Fibroblast of skin of scalp (primary cell): ENCODE measurements at regions not wholly inside any gene's neighbourhood (a gene's known extent, or its start where the extent isn't known, plus 50 kb on each side); places are given as distances from the start of the nearest gene placed in this dataset.

Experiments used
- DNase-seq: peaks from one replicate; pipeline ENCODE4 v3.0.0-alpha.2; 2013

DNA sequence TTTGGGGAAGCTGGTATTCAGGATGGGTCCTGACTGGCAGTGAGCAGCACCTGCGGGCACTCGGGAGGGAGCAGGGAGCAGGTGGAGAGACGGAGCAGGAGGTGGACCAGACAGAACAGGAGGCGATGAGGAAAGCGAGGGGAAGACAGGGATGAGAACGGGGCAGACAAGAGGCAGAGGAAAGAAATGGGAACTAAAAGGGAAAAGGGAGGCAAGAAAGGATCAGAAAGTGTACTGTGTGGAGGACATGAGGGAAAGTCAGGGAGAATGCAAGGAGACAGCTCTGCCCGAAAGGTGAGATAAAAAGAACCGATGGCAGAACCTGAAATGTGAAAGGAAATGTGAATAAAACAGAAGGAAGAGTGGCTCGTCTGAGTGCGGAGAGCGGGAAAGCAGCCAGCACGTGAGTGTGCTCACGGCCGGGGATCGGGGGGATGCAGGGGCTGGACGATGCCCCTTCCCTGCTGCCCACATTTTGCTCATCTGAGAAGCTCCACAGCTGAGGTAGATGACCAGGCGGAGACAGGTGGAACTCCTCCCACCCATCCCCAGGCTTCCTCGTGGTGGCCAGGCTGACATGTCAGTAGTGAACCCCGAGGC, 494.4 kb upstream of the B3GAT1 start:
- DNase-seq, result no peak

DNA sequence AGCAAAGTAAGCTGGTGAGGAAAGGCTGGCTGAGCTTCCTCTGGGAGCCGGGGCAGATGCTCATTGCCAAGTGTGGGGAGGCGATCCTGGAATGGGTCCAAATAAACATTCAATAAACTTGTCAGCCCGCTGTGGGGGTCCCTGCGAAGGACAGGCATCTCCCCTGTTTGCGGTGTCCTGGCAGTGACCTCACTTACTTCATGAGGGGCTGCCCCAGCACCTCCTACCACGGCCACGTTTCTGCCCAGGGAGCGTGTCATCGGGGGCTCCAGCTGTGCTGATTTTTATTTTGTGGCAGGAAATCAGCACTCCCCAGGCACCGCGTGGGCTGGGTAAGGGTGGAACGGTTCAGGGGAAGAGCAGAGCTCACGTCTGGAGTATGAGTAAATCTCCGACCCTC, 493.9 kb upstream of the B3GAT1 start:
- no peak for DNase-seq

DNA sequence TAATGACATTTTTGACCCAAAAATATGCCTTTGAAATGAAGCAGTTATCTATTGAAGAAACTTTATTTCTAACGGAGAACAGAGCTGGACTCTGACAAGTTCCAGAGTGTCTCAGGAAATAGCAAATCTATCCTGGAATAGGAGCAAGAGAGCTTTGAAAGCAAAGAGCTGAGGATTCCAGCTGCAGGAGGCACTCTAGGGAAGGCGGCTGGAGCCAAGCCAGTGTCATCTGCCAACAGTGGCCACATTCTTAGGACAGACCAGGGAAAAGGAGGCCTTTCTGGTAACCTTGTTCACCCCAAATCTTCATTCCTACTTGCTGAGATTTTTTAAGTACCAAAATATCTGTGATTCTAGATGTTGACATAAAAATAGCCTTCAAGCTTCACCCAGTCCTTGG, 493.5 kb upstream of the B3GAT1 start:
- DNase-seq, result no peak

DNA sequence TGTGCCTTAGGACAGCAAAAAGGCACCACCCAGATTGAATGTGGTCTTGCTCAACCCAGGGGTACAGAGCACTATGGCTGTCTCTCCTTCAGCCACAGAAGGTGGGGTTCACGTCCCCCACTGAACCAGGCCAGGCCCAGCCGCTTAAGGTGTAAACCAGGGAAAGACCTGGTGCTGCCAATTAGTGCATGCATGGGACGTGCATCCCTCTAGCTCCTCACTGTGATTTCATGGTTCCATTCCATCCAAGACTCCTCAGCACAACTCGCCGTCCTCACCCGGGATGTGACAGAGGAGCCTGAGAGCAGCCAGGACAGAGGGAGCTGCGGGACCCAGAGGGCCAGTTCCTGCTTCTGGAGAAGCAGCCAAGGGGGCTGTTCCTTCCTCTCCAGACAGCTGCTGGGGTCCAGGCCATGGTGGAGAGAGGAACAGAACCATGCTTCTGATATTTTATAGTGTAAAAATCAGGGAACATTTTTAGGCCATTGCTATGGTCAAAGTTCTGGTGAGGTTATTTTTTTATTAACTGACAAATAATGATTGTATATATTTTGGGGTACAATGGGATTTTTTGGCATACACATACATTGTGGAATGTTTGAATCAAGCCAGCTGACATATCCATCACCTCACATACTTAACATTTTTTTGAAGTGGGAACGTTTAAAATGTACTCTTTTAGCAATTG, 492.2 kb upstream of the B3GAT1 start:
- no peak for DNase-seq

DNA sequence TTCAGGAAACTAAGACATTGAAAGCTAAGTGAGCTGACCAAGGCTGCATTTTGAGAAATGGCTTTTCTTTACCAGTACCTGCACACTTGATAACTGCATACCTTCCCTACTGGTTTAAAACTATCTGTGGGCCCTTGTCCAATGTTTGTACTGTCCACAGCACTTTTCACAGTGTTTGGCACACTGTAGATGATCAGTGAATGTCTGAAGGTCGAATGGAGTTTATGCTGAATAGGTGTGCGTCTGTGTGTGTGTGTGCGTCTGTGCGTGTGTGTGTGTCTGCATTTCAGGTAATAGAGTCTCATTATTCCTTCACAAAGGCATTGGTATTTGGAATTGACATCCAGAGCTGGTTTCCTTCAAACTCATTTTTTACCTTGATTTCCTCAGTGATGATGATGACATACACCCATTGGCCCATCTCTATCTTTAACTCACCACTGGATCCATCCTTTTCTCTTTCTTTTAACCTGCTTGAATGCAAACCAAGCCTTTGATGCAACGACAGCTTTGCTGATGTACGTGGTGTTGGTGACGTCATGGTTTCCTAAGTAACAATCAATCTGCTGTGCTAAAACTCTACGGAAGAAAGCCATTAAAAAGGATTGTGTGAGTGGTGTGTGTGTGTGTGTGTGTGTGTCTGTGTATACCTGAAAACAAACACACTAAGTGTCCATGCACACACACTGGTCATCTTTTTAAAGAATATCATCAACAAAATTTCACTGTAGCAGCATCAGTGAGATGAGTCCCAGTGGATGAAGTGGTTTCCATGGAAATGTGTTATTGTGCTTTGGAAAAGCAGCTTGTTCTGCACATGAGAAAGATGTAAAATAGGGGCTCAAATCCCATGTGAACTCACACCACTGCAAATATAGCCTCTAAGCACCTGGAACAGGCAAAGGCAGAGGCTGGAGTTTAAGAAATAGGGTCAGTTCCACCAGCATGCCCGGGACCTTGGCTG, 490.2 kb upstream of the B3GAT1 start:
- DNase-seq, result no peak

DNA sequence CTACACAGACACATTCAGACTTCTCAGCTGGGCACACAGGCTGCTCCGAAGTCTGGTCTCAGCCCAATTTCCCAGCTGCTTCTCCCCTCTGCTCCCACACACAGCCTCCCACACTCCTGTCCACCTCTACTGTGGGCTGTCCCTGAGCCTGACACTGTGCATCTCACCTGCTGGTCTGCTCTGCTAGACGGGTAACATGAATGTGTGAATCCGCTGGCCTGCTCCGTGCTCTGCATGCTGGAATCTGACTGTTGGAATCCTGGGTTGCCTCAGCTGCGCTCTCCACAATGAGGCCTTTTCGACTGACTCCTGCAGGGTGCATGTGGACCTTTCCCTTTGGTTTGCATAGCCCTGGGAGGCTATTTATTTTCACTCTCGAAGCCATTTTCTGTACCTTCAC, 489.5 kb upstream of the B3GAT1 start:
- DNase-seq, result no peak

DNA sequence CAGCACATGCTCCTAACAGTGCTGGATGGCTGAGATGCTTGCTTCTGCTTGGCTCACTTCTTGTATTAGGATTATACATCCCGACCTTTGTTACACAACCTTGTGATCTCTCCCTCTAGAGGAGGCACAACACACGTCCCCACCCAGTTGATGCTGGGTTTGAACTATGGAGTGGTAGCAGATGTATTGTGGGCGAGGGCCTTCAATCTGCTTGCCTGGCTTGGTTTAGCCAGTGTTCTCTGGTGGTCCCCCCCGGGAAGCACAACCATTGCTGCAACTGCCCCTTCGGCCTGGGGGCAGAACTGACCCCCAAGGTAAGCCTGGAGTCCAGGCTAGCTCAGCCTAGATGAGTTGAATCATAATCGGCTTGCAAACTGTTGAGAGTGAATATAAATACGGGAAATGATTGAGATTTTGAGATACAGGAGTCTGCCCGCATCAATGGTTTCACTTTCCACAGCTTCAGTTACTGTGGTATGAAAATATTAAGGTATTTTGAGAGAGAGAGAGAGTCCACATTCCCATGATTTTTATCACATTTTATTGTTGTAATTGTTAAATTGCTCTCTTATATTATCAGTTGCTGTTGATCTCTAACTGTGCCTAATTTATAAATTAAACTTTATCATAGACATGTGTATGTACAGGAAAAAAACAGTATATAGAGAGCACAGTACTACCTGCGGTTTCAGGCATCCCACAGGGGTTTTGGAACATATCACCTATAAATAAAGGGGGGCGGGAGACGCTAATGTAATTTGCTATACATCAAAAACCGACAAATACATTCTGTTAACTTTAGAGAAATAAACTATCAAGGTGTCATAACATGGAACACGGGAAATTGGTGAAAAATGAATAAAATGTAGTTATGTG, 482.0 kb upstream of the B3GAT1 start:
- DNase-seq, result no peak

DNA sequence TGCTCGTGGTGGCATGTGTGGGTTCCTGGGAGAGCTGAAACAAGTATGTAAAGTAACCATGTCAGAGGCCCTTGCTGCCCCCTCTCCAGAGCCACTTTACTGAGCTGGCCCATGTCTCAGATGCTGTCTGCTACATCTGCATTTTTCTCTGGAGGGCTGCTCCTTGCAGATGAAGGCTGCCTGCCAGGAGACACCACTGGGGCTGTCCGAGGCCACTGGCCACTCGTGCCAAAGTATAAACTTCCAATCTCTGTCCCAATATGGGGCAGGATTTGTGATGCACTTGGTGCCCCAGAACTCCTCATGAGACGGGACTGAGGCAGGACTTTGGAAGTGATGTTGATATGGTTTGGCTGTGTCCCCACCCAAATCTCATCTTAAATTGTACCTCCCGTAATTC, 478.4 kb upstream of the B3GAT1 start:
- no peak for DNase-seq

DNA sequence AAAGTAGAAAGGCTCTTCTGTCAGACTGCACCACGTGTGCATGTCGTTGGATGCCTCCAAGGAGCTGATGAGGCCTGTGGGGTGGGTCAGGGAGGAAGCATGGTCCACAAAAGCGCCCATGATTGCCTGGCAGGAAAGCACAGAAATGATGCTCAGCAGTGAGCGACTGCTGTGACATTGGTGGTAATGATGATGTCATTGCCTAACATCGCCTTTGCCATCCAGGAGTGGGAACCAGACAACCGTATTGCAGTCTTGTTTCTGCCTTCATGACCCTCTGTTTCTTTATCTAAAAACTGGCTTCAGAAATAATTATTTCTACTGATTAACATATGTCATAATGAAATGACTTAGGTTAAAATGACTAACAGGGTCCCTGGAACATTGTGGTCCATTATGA, 477.8 kb upstream of the B3GAT1 start:
- no peak for DNase-seq

DNA sequence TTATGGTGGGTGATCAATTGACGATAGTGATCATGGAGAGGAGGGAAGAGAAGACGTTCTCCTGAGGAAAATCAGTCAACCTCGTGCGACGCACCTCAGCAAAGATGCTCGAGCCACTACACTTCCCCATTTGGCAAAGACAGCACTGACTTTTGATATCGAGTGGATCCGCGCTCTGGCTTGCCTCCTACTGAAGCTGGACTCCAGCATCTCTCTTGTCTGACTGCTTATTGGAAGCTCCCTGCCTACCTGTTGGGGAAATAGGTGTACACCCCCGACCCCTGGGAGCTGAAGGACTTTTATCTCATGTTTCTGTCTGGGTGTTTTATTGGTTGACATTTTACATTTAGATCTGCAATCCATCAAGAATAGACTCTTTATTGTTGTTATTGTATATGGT, 476.8 kb upstream of the B3GAT1 start:
- DNase-seq, result no peak

DNA sequence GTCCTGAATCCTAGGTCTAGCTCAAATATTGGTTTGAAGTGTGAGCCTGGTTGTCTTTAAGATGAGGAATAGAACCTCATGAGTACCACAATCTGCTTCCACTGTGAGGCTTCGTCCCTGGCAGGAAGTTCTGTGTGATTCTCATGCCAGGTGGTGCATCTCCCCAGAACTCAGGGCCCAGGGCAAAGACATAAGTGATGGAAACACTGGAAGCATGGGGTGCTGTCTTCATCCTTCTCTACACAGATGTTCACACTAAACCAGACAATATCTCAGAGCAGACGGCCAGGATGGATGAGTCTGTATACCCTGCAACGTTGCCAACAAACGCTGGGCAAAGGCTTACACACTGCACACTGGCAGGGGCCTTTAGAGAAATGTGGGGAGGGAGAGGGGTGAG, 475.9 kb upstream of the B3GAT1 start:
- DNase-seq, result no peak

DNA sequence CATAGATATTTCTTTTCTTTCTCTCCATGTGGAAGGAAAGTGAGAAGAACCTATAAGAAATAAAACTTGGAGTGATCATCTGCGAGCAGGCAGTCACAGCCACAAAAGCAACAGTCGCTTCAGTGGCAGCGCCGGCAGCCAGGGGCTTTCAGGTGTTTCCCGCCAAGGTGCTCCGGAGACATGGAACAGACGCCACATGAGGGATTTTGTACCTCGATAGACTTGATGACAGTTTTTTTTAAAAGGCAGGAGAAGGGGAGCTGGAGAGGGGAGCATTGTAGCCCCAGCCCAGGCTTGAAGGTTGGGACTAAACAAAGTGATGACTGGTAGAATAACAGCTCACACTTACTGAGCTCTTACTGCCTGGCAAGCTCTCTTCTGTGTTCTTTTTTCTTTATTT, 471.4 kb upstream of the B3GAT1 start:
- DNase-seq, result no peak

DNA sequence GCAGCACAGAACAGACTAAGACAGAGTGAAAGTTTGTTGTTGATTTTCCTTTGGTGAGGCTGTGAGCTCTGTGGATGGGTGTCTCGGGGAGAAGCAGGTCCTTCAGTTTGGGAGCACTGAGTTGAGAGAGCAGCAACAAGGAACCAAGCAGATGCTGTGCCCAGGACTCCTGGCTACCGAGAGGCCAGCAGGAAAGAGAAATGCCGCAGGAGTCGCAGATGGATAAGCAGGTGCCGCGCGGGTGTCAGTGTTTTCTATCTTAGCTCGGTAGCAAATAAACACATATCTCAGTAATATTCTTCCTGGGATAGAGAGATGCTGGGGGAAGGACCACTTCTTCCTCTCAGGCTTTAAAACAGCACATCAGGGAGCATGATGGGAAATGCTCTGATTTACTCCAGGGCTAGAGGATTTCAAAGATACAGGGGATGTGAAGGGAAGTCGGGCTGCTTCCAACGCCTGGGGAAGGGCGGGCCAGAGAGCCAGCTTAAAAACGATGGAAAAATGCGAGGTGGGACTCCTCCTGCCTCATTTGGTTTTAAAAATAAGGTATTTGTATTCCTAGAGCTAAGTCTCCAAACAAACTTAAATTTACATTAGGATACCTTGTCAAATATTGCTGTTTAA, 470.7 kb upstream of the B3GAT1 start:
- no peak for DNase-seq

DNA sequence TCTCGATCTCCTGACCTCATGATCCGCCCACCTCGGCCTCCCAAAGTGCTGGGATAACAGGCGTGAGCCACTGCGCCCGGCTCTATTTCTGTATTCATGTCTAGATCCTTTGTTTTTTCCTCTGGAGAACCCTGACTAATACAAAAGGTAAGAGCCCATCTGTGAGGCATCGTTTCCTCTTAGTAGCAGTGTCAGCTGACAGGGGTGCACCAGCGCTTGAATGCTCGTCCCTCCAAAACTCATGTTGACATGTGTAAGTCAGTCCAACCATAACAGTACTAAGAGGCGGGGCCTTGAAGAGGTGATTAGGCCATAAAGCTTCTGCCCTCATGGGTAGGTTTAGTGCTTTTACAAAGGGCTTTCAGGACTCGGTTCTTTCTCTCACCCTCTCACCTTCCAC, 470.1 kb upstream of the B3GAT1 start:
- no peak for DNase-seq

DNA sequence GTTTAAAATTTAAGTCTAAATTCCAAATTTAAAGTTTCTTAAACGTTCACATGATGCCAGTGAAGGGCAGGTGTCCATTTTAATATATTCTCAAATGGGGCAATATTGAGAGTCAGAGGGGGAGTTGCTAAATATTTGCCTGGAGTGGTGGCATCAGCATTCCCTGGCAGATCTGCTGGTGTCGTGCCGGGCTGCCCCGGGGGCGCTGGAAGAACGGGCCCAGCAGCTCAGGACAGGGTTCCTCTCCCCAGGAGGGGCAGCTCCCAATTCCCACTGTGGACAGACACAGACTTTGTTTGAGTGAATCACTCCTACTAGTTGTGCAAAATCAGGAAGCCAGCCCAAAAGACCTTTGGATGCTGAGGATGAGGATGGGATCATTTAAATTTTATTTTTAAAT, 468.7 kb upstream of the B3GAT1 start:
- no peak for DNase-seq

DNA sequence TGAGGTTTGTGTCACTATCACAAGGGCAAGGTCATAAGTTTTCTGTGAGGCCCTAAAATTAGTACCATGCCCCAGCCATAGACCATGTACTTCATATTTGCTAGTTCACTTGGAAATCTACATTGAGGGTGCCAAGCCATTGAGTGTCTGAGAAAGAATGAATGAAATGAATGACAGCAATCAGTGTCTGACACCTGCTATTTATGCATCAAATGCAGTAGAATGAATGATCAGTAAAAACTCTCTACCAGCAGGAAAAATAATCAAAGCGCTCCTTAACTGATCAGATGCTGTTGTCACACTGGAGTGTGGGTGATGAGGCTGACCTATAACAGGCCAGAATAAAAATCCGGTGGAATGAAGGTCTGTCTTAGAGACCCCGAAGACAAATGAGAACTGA, 467.9 kb upstream of the B3GAT1 start:
- no peak for DNase-seq

DNA sequence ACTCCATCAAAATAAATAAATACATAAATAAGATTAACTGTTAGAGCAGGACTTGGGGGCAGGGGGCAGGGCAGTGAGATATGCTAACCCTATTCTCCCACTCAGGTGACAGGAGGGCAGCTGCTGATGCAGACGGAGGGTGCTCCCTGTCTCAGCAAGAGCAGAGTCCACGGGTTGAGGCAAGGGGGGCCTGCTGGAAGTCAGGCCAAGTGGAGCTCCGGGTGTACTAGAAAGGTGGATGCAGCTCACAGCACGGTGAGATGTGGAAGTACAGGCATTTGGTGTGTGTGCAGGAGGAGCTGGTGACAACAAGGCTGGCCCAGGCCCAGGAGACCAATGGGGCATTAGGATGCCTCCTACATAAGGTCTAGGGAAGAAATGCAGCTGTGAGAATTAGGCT, 467.3 kb upstream of the B3GAT1 start:
- no peak for DNase-seq

DNA sequence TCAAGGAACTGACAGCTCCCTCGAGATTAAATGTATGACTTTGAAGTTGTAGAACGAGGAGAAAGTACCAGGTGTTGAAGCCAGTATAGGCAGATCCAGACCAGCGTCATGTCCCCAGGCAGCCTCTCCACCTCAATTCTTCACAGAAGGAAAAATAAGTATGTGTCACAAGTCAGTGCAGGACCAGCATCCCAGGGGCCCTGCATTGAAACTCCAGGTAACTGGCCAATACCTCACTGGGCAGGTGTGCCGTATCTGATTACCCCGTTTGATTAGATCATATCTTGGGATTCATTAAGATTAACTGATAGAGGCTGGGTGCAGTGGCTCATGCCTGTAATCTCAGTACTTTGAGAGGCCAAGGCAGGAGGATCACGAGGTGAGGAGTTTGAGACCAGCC, 466.7 kb upstream of the B3GAT1 start:
- no peak for DNase-seq

DNA sequence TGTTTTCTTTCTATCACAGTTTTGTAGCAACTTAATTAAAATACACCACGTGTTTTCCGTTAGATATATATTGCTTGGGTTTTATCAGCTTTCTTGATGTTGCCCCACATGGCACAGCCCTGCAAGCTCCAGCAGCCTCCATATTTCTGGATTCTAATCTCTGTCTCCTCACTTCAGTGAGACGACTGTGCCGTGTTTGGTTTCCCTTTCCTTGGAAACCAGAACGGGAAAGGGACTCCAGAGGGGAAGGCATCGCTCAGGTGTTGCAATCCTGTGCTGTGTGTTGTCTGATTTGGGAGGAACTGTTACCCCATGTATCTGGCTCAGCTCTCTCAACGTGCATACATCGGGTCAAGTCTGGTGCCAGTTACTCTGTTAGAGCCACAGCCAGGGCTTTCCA, 464.2 kb upstream of the B3GAT1 start:
- DNase-seq, result no peak

DNA sequence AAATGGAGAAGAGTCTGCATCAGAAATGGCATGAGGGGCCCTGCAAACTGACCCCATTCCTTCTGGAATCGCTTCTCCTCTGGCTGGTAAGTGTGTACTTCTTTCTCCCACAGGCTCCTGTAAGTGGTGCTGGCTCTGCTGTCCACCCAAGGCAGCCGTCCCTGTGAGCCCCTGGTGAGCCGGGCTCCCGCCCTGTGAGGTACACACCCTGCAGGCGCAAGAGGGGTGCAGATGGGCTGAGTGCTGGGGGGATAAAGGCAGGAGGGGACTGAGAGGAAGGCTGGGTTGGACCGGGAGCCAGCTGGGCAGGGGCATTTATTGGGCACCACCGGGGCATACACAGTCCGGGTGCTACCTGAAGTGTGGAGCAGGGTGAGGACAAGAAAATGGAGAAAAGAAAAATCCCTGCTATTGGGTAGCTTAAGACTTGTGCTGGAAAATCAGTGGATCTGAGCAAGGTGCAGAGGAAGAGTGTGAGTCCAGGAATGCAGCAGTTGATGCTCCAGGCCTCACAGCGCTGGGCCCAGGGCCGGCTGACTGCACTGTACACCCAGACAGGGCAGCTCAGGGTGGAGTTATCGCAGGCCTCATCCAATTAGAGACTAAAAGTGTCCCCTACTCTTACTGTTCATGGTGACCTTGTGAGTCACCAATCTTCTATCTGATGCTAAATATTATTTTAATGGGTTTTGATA, 455.1 kb upstream of the B3GAT1 start:
- DNase-seq, result no peak

DNA sequence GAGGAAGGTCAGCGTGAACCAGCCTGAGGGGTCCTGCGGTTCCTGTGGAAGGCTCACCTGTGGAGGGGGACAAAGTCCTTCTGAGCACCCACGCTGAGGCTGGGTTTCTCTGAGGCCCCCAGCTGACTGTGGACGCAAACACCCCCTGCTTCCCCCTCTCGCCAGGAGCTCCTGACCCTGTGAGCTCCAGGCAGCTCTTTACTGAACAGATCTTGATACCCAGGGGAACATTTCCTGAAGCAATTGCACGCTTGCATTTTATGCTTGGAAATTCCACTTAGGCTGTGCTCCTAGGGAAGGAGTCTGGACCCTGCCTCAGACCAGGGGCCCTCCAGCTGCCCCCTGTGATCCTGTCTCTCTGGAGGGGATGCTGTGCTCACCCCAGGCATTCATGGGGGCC, 454.2 kb upstream of the B3GAT1 start:
- DNase-seq, result no peak

DNA sequence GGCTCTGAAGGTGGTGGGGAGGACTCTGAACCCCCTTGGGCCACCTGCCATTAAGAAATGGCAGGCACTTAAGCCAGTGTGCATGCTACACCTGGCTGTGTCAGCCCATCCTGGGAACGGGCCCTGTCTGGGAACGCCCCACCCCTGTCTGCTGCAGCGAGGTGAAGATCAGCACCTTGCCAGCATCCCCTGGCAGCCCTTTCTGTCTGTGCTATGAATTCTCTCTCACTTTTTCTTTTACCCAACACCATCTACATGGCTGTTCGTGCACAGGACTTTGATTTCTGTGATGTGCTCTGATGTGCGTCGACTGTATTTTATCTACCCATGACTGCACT, 452.9 kb upstream of the B3GAT1 start:
- no peak for DNase-seq
